ENCODE measurements at regions not wholly inside any gene's neighbourhood (a gene's known extent, or its start where the extent isn't known, plus 50 kb on each side); places are given as distances from the start of the nearest gene placed in this dataset.

DNA sequence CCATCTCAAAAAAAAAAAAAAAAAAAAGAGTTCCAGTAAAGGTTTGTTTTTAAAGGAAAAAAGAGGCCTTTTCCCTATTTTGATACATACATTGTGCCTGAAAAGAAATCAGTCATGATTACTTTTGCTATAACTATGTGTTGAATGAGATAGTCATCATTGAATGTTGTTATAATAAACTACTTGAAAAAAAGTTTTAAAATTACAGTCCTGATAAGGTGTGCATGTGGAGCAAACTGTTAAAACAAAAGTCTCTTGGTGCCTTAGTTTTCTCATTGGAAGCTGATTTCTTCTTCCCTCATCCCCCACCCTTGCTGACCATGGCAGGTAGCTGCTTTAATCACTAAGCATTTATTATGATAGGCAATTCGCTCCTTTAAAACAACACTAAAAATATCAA, 172.3 kb upstream of the TBCA start:
- DNase-seq: no peak

DNA sequence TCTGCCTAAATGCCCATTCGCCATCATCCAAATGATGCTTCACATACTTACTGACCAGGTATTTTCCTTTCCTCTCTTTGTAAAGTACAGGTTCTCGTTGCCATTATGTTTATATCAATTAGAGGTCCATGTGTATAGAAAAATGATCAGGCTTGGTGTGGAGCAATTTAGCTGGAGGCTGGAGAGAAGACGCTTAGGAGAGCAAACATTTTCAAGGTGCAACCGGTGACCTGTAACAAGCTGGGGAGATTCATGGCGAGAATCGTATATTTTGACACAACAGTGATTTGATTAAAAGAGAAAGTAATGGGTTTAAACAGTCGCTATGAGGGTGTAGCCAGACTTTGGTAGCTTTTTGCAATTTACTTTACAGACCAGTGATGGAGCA, 170.9 kb upstream of the TBCA start:
- no peak for DNase-seq

DNA sequence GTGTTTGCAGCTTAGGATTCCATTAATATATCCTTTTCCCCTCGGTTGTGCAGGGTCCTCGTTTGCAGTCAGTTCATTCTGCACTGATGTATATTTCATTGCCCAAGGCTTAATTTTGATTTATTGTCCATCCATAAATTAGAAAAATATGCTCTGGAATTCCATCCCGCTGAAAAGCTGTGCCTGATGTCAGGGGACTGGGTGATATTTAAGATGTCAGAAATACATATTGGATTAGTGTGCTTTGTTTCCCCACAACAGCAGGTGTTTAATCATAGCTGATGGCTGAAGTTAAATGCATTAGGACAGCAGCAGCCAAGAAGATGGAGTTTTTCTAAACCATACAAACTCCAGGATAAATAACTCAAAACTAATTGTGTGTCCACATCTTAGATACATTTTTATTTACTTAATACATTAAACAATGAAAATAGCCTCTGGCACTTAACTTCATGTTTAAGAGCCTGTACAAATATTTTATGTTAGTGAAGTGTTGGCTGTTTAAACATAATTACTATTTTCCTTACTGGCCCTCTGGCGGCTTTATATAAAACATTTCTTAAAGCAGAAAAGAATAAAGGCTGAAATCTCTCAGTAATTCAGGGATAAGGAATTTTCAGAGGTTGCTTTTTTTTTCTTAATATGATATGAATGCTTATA, 170.4 kb upstream of the TBCA start:
- no peak for DNase-seq

DNA sequence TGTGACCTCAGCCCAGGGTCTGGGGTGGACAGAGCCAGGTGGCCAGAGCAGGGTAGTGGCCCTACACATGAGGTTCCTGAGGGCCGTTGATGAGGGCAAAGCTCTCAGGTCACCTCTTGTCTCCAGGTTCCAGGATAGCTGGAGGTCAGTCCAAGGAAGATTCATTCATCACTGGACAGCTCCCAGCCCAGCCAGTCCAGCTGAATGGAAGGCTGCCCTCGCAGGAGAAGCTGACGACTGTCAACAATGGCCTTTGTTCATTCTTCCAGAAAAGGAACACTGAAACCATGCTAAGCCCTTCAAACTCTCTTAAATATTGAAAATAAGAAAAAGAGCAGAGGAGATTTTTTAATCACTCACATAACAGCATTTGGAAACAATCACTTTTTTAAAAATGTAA, 169.7 kb upstream of the TBCA start:
- no peak for DNase-seq

DNA sequence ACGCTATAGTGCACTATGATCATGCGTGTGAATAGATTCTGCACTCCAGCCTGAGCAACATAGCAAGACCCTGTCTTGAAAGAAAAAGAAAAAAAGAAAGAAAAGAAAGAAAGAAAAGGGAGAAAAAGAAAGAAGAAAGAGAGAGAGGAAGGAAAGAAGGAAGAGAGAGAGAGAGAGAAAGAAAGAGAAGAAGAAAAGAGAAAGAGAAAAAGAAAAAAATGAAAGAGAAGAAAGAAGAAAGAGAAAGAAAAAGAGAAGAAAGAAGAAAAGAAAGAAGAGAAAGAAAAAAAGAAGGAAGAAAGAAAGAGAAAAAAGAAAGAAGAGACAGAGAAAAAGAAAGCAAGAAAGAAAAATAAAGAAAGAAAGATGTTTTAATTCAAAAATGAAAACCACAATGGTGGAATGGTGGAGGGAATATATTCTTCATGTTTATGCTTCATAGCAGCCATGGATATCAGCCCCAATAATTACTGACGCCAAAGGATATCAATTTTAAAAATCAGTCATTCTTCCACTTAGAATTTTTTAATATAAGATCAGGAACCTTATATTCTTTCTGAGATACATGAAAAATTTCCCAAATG, 168.7 kb upstream of the TBCA start:
- no peak for DNase-seq

GRCh38 chr5:77943851-77944250, 167.7 kb upstream of the TBCA start:
- DNase-seq: no peak

DNA sequence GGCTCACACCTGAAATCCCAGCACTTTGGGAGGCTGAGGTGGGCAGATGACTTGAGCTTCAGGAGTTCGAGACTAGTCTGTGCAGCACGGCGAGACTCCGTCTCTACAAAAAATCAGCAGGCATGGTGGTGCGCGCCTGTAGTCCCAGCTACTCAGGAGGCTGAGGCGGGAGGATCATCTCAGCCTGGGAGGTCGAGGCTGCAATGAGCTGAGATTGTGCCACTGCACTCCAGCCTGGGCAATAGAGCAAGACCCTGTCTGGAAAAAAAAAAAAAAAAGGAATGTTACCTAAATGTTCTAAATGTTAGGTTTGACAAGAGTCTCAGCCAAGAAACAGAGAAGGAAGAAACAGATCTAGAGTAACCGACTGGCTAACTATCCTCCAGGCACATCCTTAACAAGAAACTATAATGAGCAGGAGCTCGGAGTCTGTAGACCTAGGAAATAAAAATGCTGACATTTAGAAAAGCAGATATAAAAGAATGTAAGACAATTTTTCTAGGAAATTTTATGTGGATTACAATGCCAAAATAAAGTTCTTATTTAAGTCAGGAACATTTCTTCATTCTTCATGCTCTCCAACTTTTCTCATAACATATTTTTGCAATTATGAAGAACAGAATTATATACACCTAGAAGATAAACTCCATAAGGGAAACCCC, 166.6 kb upstream of the TBCA start:
- DNase-seq: no peak

- peak; percentile 24 to 45 (median 32) for DNase-seq
These were observed 161.1 kb upstream of the TBCA start for GRCh38 chr5:77937015-77937908.

DNA sequence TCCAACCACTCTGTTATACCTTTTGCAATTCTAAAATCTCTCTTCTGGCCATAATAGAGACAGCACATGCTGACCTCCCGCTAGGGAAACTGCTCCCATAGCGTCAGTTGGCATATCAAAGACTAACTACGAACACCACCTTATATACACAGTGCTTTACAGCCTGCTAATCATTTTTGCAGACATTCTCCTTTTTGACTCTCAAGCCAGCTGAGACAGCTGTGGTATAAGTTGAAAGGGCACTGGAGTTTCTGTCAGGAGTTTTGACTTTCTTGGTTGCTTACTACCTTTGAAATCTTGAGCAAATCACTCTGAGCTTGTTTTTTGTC, 160.2 kb upstream of the TBCA start:
- DNase-seq: no peak

GRCh38 chr5:77935506-77936364, 159.6 kb upstream of the TBCA start:
- DNase-seq: peak; percentile 29 to 63 (median 60)

- no peak for DNase-seq
These were observed 152.7 kb upstream of the TBCA start for GRCh38 chr5:77928776-77929300.

DNA sequence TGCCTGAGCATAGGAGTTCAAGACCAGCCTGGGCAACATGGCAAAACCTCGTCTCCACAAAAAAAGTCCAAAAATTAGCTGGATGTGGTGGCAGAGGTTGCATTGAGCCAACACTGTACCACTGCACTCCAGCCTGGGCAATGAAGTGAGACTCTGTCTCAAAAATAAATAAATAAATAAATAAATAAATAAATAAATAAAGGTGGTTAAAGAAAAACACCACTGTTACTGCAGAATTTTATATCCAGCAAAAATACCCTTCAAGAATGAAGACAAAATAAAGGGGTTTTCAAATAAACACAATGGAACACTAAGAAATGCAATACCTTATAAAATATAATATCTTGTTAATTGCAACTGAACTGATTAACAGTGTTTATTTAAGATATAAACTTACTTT, 150.2 kb upstream of the TBCA start:
- DNase-seq: no peak

DNA sequence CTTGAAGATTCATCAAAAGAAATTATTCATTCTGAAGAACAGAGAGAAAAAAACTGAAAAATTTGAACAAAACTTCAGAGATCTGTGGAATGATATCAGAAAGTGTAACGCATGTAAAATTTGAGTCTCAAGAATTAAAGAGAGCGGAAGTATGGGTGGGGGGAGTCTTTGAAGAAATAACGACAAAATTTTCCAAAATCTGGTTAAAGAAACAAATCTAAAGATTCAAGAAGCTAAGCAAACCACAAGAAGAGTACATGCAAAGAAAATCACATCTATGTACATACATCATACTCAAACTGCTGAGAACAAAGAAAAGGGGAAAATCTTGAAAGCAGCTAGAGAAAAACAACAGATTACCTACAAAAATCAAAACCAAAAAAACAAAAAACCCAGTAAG, 149.4 kb upstream of the TBCA start:
- no peak for DNase-seq

DNA sequence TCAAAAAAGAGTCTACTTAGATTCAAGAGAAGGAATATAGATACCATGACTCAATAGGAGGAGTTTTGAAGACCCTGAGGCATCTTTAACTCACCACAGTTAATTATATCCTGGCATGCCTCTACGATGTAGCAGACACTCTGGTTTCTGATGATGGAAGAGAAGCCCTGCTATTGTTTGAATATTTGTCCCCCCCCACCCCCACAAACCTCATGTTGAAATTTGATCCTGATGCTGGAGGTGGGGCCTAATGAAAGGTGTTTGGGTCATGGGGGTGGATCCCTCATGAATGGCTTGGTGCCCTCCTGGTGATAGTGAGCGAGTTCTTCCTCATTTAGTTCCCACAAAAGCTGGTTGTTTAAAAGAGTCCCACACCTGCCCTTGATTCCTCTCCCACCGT, 147.9 kb upstream of the TBCA start:
- no peak for DNase-seq

DNA sequence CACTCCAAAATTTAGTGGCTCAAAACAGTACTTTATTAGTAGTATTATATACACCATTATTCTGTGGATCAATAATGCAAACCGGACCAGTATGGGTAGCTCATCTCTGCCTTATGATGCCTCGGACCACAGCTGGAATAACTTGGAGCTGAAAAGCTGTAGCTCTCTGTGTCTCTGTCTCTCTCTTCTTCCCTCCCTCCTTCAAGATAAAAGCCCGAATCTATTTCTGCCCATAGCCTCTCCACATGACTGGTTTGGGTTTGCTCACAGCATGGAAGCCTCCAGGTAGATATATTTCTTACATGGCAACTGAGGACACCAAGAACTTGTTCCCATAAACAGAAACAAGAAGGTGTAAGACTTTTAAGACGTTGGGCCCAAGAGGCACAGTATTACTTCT, 147.5 kb upstream of the TBCA start:
- no peak for DNase-seq

DNA sequence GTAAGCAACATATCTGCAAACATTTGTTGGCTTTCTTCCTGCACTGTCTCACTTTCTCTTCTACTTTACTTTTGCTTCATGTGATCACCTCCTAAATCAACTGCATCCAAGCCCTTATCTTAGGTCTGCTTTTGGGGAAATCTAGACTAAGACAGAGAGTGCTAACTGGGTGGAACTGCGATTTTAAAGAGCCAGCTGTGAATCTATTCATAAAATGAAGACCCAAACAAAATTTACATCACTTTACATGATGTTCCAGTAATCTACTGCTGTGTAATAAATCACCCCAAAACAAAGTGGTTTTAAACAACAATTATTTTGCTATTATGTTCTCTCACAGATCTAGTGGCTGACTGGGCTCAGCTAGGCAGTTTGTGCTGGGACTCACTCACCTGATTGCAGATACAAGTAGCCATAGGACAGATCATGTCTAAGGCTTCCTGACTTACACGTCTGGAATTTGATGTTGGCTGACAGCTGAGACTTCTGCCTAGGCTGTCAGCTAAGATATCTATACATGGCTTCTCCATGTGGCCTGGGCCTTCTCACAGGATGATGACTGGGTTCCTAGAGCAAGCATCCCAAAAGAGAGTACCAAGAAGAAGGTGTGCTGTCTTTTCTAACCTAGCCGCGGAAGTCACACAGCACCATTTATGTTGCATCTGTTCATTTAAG, 145.1 kb upstream of the TBCA start:
- no peak for DNase-seq

- DNase-seq: peak in 1 of 4 experiments; percentile 6
These were observed 144.4 kb upstream of the TBCA start for GRCh38 chr5:77920359-77921058.

- no peak for DNase-seq
These were observed 139.2 kb upstream of the TBCA start for GRCh38 chr5:77915346-77915745.

DNA sequence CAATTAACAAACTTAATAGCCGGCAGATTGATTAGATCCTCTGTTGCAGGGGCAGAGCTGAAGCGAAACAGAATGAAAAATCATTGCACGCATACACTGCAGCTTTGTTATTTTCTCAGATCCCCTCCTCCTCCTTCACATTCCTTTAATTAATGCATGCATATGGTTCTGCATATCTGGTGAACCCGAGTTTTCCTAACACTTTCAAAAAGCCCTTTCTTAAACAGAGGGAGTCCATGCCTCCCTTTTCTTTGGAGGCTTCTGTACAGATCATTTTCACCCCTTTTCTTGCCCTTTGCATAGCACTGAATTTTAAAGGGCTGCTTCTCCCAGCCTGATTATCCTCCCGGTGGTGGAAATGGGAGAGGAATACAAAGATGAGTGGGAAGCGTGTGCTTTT, 136.6 kb upstream of the TBCA start:
- no peak for DNase-seq

- DNase-seq: no peak
These were observed 134.6 kb upstream of the TBCA start for GRCh38 chr5:77910602-77911188.

GRCh38 chr5:77909237-77909636, 133.1 kb upstream of the TBCA start:
- no peak for DNase-seq

Measured in suppressor macrophage (primary cell).